Keratinocyte (primary cell): ENCODE measurements at regions not wholly inside any gene's neighbourhood (a gene's known extent, or its start where the extent isn't known, plus 50 kb on each side); places are given as distances from the start of the nearest gene placed in this dataset.

Experiments
- DNase-seq: peaks from one replicate; pipeline ENCODE4 v3.0.0-alpha.2; 2011; ENCODE audit warnings: low read depth, missing footprints, low spot score
- FAIRE-seq: peaks from 2 replicates; lab custom pipeline; 2011; peaks lifted over from hg19 to GRCh38; lab: Jason Lieb, UNC
- H2AFZ ChIP-seq: 2 replicates; pipeline ENCODE4 v1.6.0; 2012; ENCODE audit warnings: low read length, control low read depth, inconsistent platforms; ENCODE audit not compliant: control insufficient read depth
- H3K27ac ChIP-seq: 2 replicates; pipeline ENCODE4 v1.5.1; 2011; ENCODE audit warnings: low read length; ENCODE audit not compliant: control insufficient read depth, insufficient read depth
- H3K27me3 ChIP-seq: 3 replicates; pipeline ENCODE4 v1.6.0; 2011; ENCODE audit warnings: low read length; ENCODE audit not compliant: control insufficient read depth, insufficient read depth; ENCODE audit errors: extremely low read depth
- H3K36me3 ChIP-seq, 2 experiments: 2 replicates in 1 of 2; 3 replicates in 1 of 2; pipeline ENCODE4 v1.5.1; 2011; ENCODE audit warnings: low read length in 2 of 2, mild to moderate bottlenecking in 1 of 2; ENCODE audit not compliant: control insufficient read depth in 2 of 2, insufficient read depth in 2 of 2; ENCODE audit errors: extremely low read depth in 1 of 2
- H3K4me1 ChIP-seq: 3 replicates; pipeline ENCODE4 v1.5.1; 2011; ENCODE audit warnings: low read length; ENCODE audit not compliant: control insufficient read depth, insufficient read depth; ENCODE audit errors: extremely low read depth
- H3K4me2 ChIP-seq: 3 replicates; pipeline ENCODE4 v1.6.0; 2011; ENCODE audit warnings: low read depth, low read length; ENCODE audit not compliant: control insufficient read depth, insufficient read depth; ENCODE audit errors: extremely low read depth
- H3K4me3 ChIP-seq, 3 experiments: fragments of 200-600 bp in 1 of 3; sonication (generic) in 1 of 3; 2 replicates in 2 of 3; 3 replicates in 1 of 3; pipeline ENCODE4 v1.5.1; 2011 to 2016; ENCODE audit warnings: low read length in 3 of 3, mild to moderate bottlenecking in 3 of 3, control low read depth in 2 of 3, inconsistent platforms in 1 of 3, low read depth in 1 of 3, mixed read lengths in 1 of 3, mixed run types in 1 of 3, moderate library complexity in 1 of 3; ENCODE audit not compliant: control insufficient read depth in 2 of 3, insufficient read depth in 2 of 3; ENCODE audit errors: extremely low read depth in 1 of 3
- H3K79me2 ChIP-seq: 2 replicates; pipeline ENCODE4 v1.6.0; 2012; ENCODE audit warnings: low read length; ENCODE audit not compliant: control insufficient read depth, insufficient read depth
- H3K9ac ChIP-seq: 3 replicates; pipeline ENCODE4 v1.6.0; 2011; ENCODE audit warnings: low read length; ENCODE audit not compliant: control insufficient read depth, insufficient read depth; ENCODE audit errors: extremely low read depth
- H3K9me1 ChIP-seq: 3 replicates; pipeline ENCODE4 v1.6.0; 2011; ENCODE audit warnings: low read length; ENCODE audit not compliant: control insufficient read depth, insufficient read depth; ENCODE audit errors: extremely low read depth
- H3K9me3 ChIP-seq: 2 replicates; pipeline ENCODE4 v1.5.1; 2012; ENCODE audit warnings: low read depth, low read length; ENCODE audit not compliant: control insufficient read depth
- H4K20me1 ChIP-seq: 3 replicates; pipeline ENCODE4 v1.6.0; 2011; ENCODE audit warnings: low read length; ENCODE audit not compliant: control insufficient read depth, insufficient read depth; ENCODE audit errors: extremely low read depth
- EZH2 ChIP-seq: IDR thresholded peaks from one replicate; pipeline ENCODE4 v1.6.1; 2012; ENCODE audit warnings: inconsistent platforms, mild to moderate bottlenecking, low read length, moderate library complexity
- dilution Hi-C: fragments of 300-500 bp; cut with MboI; formaldehyde crosslinking; loops from one replicate; pipeline ENCODE4 v1.7.0; 2020; ENCODE audit warnings: low sequenced_read_pairs; ENCODE audit not compliant: extremely low pct_ligation_motif_present
- TF ChIP-seq, protein P1 (sequence below), 3 experiments: IDR thresholded peaks in 1 of 3; conservative IDR thresholded peaks in 1 of 3; optimal IDR thresholded peaks in 1 of 3; 2 replicates in 2 of 3; 3 replicates in 1 of 3; pipeline versions ENCODE3 to v1.5.1; 2011; ENCODE audit warnings: low read length in 3 of 3, mild to moderate bottlenecking in 3 of 3, moderate library complexity in 2 of 3, control low read depth in 1 of 3, inconsistent platforms in 1 of 3; ENCODE audit not compliant: insufficient read depth in 2 of 3; ENCODE audit errors: extremely low read depth in 1 of 3

- Histone ChIP-seq H3K4me3 (no peak overlapping the region), H3K9me1 (no peaks in the 10 kb centered on the region), H3K27ac (no peak overlapping the region), H3K4me2 (no peak overlapping the region), H2AFZ (no peak overlapping the region), H3K79me2 (no peaks in the 10 kb centered on the region), H3K9ac (no peak overlapping the region), H3K36me3 (no peaks in the 10 kb centered on the region), H4K20me1 (no peaks in the 10 kb centered on the region), H3K27me3 (no peaks in the 10 kb centered on the region), H3K9me3 (no peaks in the 10 kb centered on the region), H3K4me1 (peaks cover 3% of the 10 kb centered on the region)
- FAIRE-seq, result no peak
- no peak for DNase-seq
- dilution Hi-C loops, result loop anchor here (10.0 kb wide), 1 partner anchor 431 kb away; the partner anchor contains the start of gene IGFBP3
- TF ChIP-seq, protein P1, sequence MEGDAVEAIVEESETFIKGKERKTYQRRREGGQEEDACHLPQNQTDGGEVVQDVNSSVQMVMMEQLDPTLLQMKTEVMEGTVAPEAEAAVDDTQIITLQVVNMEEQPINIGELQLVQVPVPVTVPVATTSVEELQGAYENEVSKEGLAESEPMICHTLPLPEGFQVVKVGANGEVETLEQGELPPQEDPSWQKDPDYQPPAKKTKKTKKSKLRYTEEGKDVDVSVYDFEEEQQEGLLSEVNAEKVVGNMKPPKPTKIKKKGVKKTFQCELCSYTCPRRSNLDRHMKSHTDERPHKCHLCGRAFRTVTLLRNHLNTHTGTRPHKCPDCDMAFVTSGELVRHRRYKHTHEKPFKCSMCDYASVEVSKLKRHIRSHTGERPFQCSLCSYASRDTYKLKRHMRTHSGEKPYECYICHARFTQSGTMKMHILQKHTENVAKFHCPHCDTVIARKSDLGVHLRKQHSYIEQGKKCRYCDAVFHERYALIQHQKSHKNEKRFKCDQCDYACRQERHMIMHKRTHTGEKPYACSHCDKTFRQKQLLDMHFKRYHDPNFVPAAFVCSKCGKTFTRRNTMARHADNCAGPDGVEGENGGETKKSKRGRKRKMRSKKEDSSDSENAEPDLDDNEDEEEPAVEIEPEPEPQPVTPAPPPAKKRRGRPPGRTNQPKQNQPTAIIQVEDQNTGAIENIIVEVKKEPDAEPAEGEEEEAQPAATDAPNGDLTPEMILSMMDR (optimal IDR thresholded peaks at IDR 0.05 in 1 of 3, IDR thresholded peaks at IDR 0.05 in 1 of 3, conservative IDR thresholded peaks at IDR 0.05 in 1 of 3; ENCODE audit: extremely low read depth in 1 of 3, insufficient read depth in 2 of 3, low read length in 3 of 3), result no peak
- TF ChIP-seq EZH2, result no peak
Measured at GRCh38 chr7:46355331-46355730, 434.3 kb upstream of the IGFBP3 start.

GRCh38 chr7:46352004-46352954, 431.2 kb upstream of the IGFBP3 start:
- H3K4me3 ChIP-seq, result no peak overlapping the region
- DNase-seq (no peak), FAIRE-seq (peak; percentile 69)
- H3K79me2 ChIP-seq, result no peaks in the 10 kb centered on the region
- dilution Hi-C loops, result loop anchor here (10.0 kb wide), 1 partner anchor 427 kb away; the partner anchor contains the start of gene IGFBP3
- no peaks in the 10 kb centered on the region for H3K9me3 ChIP-seq
- no peak overlapping the region for H2AFZ ChIP-seq
- no peaks in the 10 kb centered on the region for H3K36me3 ChIP-seq
- no peak overlapping the region for H3K9ac ChIP-seq
- no peak overlapping the region for H3K4me2 ChIP-seq
- TF ChIP-seq, protein P1 (optimal IDR thresholded peaks at IDR 0.05 in 1 of 3, IDR thresholded peaks at IDR 0.05 in 1 of 3, conservative IDR thresholded peaks at IDR 0.05 in 1 of 3; ENCODE audit: extremely low read depth in 1 of 3, insufficient read depth in 2 of 3, low read length in 3 of 3), result peak; percentile 67 to 91 (median 75)
- TF ChIP-seq EZH2, result no peak
- no peak overlapping the region for H3K27ac ChIP-seq
- H3K9me1 ChIP-seq, result no peaks in the 10 kb centered on the region
- no peaks in the 10 kb centered on the region for H4K20me1 ChIP-seq
- no peaks in the 10 kb centered on the region for H3K27me3 ChIP-seq
- H3K4me1 ChIP-seq, result peaks cover 3% of the 10 kb centered on the region
